HEK293 (cell line): ENCODE measurements at regions not wholly inside any gene's neighbourhood (a gene's known extent, or its start where the extent isn't known, plus 50 kb on each side); places are given as distances from the start of the nearest gene placed in this dataset.

Experiments
- CTCF ChIA-PET: fragments of 350-600 bp; formaldehyde crosslinking; extraction: SDS; loops from one replicate; lab custom pipeline; 2021; ENCODE audit warnings: antibody characterized with exemption; lab: Yijun Ruan, JAX
- POLR2A ChIA-PET: fragments of 300-600 bp; formaldehyde crosslinking; extraction: SDS; loops from one replicate; lab custom pipeline; 2020; ENCODE audit warnings: antibody characterized with exemption, inconsistent platforms; lab: Yijun Ruan, JAX
- H3K27ac ChIP-seq: fragments of 200-500 bp; sonication (Bioruptor generic); 2 replicates; pipeline ENCODE4 v1.5.1; 2014; ENCODE audit warnings: low read depth, low read length, control low read depth, inconsistent platforms; ENCODE audit errors: extremely low read depth
- H3K36me3 ChIP-seq, 2 experiments: fragments of 200-500 bp in 1 of 2; sonication (Bioruptor generic) in 1 of 2; 1 replicate in 1 of 2; 2 replicates in 1 of 2; pipeline ENCODE4 v1.5.1; 2014 to 2017; ENCODE audit warnings: inconsistent platforms in 2 of 2, low read length in 2 of 2; ENCODE audit not compliant: control insufficient read depth in 2 of 2, insufficient read depth in 1 of 2
- H3K4me1 ChIP-seq: fragments of 200-500 bp; sonication (Bioruptor generic); 2 replicates; pipeline ENCODE4 v1.5.1; 2014; ENCODE audit warnings: mild to moderate bottlenecking, low read length, inconsistent platforms; ENCODE audit not compliant: control insufficient read depth, insufficient read depth
- H3K4me3 ChIP-seq: 2 replicates; pipeline ENCODE4 v1.5.1; 2011; ENCODE audit warnings: low read depth, mild to moderate bottlenecking, control low read depth, low read length, moderate library complexity
- H3K9me3 ChIP-seq: fragments of 200-500 bp; sonication (Bioruptor generic); 2 replicates; pipeline ENCODE4 v1.5.1; 2014; ENCODE audit warnings: low read depth, low read length, inconsistent platforms; ENCODE audit not compliant: control insufficient read depth, insufficient read depth
- GLIS1 ChIP-seq: fragments of 450-650 bp; formaldehyde crosslinking; IDR thresholded peaks from 2 replicates; pipeline ENCODE4 v1.5.1; 2016; ENCODE audit warnings: missing biosample characterization, missing genetic modification characterization
- HOXD13 ChIP-seq: sonication (generic); formaldehyde crosslinking; IDR thresholded peaks from 2 replicates; pipeline ENCODE4 v1.8.0; 2022; ENCODE audit warnings: missing genetic modification reagents, borderline replicate concordance
- SP3 ChIP-seq: fragments of 450-650 bp; formaldehyde crosslinking; IDR thresholded peaks from 2 replicates; pipeline ENCODE4 v1.5.1; 2016; ENCODE audit warnings: missing biosample characterization, missing genetic modification characterization
- YY1 ChIP-seq: fragments of 450-650 bp; formaldehyde crosslinking; IDR thresholded peaks from 2 replicates; pipeline ENCODE4 v1.5.1; 2018; ENCODE audit warnings: missing biosample characterization, missing genetic modification characterization
- ZNF114 ChIP-seq: fragments of 450-650 bp; formaldehyde crosslinking; IDR thresholded peaks from 2 replicates; pipeline ENCODE4 v1.5.0; 2017; ENCODE audit warnings: missing biosample characterization, missing genetic modification characterization
- ZNF121 ChIP-seq: fragments of 450-650 bp; formaldehyde crosslinking; IDR thresholded peaks from 2 replicates; pipeline ENCODE4 v1.5.1; 2016; ENCODE audit warnings: missing biosample characterization, missing genetic modification characterization
- ZNF157 ChIP-seq: fragments of 450-650 bp; formaldehyde crosslinking; IDR thresholded peaks from 2 replicates; pipeline ENCODE4 v1.5.1; 2016; ENCODE audit warnings: missing biosample characterization, missing genetic modification characterization
- ZNF175 ChIP-seq: fragments of 450-650 bp; formaldehyde crosslinking; IDR thresholded peaks from 2 replicates; pipeline ENCODE4 v1.5.1; 2016; ENCODE audit warnings: missing biosample characterization, missing genetic modification characterization
- ZNF18 ChIP-seq: fragments of 450-650 bp; formaldehyde crosslinking; IDR thresholded peaks from 2 replicates; pipeline ENCODE4 v1.5.1; 2016; ENCODE audit warnings: missing biosample characterization, missing genetic modification characterization
- ZNF23 ChIP-seq: fragments of 450-650 bp; formaldehyde crosslinking; IDR thresholded peaks from 2 replicates; pipeline ENCODE4 v1.5.1; 2016; ENCODE audit warnings: missing biosample characterization, missing genetic modification characterization, borderline replicate concordance
- ZNF311 ChIP-seq: fragments of 450-650 bp; formaldehyde crosslinking; IDR thresholded peaks from 2 replicates; pipeline ENCODE4 v1.5.1; 2017; ENCODE audit warnings: missing biosample characterization, missing genetic modification characterization, borderline replicate concordance
- ZNF354C ChIP-seq: fragments of 450-650 bp; formaldehyde crosslinking; IDR thresholded peaks from 2 replicates; pipeline ENCODE4 v1.5.1; 2016; ENCODE audit warnings: missing biosample characterization, missing genetic modification characterization, low read depth, borderline replicate concordance
- ZNF366 ChIP-seq: fragments of 450-650 bp; formaldehyde crosslinking; conservative IDR thresholded peaks from 2 replicates; pipeline ENCODE4 v1.5.1; 2016; ENCODE audit warnings: missing biosample characterization, missing genetic modification characterization
- ZNF423 ChIP-seq: fragments of 450-650 bp; formaldehyde crosslinking; IDR thresholded peaks from 2 replicates; pipeline ENCODE4 v1.5.1; 2016; ENCODE audit warnings: missing biosample characterization, missing genetic modification characterization
- ZNF510 ChIP-seq: fragments of 450-650 bp; formaldehyde crosslinking; IDR thresholded peaks from 2 replicates; pipeline ENCODE4 v1.5.1; 2018; ENCODE audit warnings: mild to moderate bottlenecking, missing genetic modification characterization, missing biosample characterization; ENCODE audit not compliant: insufficient replicate concordance
- ZNF529 ChIP-seq: fragments of 450-650 bp; formaldehyde crosslinking; IDR thresholded peaks from 2 replicates; pipeline ENCODE4 v1.5.1; 2017; ENCODE audit warnings: missing genetic modification characterization, missing biosample characterization; ENCODE audit not compliant: insufficient replicate concordance
- ZNF624 ChIP-seq: fragments of 450-650 bp; formaldehyde crosslinking; IDR thresholded peaks from 2 replicates; pipeline ENCODE4 v1.5.1; 2017; ENCODE audit warnings: missing biosample characterization, missing genetic modification characterization
- ZNF645 ChIP-seq: fragments of 450-650 bp; formaldehyde crosslinking; IDR thresholded peaks from 2 replicates; pipeline ENCODE4; 2016; ENCODE audit warnings: missing biosample characterization, missing genetic modification characterization
- ZNF677 ChIP-seq: fragments of 450-650 bp; IDR thresholded peaks from 2 replicates; pipeline ENCODE4 v1.5.0; 2018; ENCODE audit warnings: missing biosample characterization, mild to moderate bottlenecking, missing genetic modification characterization, moderate library complexity
- ZNF776 ChIP-seq: fragments of 450-650 bp; formaldehyde crosslinking; IDR thresholded peaks from 2 replicates; pipeline ENCODE4 v1.5.0; 2017; ENCODE audit warnings: missing biosample characterization, missing genetic modification characterization, borderline replicate concordance
- ZSCAN18 ChIP-seq: fragments of 450-650 bp; formaldehyde crosslinking; IDR thresholded peaks from 2 replicates; pipeline ENCODE4 v1.5.1; 2016; ENCODE audit warnings: missing biosample characterization, missing genetic modification characterization

- TF ChIP-seq ZNF624 (tag by site-specific recombination) (no peak), ZNF776 (tag by site-specific recombination) (no peak), SP3 (tag by site-specific recombination) (no peak), YY1 (tag by site-specific recombination) (no peak), ZNF366 (tag by site-specific recombination) (no peak), ZNF121 (no peak), ZNF529 (no peak), ZNF510 (no peak), ZSCAN18 (tag by site-specific recombination) (no peak), GLIS1 (tag by site-specific recombination) (no peak), ZNF677 (no peak)
- CTCF ChIA-PET, result no interaction called here
- H3K27ac ChIP-seq, result no peak overlapping the region
Observed at GRCh38 chr14:87343652-87344051, 649.3 kb downstream of the GALC start.

GRCh38 chr14:87334997-87335685 lies 657.8 kb downstream of the GALC start:
- H3K27ac ChIP-seq, result no peak overlapping the region
- H3K4me1 ChIP-seq, result no peaks in the 10 kb centered on the region
- POLR2A ChIA-PET, result no interaction called here
- H3K4me3 ChIP-seq, result no peak overlapping the region
- no peaks in the 10 kb centered on the region for H3K36me3 ChIP-seq
- TF ChIP-seq ZNF645 (tag by site-specific recombination), result no peak
- TF ChIP-seq ZNF157 (tag by site-specific recombination), result no peak
- TF ChIP-seq ZNF114, result no peak
- TF ChIP-seq ZNF311 (tag by site-specific recombination), result no peak
- no peak for TF ChIP-seq HOXD13 (CRISPR knock-in tag)
- TF ChIP-seq ZNF175 (tag by site-specific recombination), result no peak
- no peak for TF ChIP-seq ZNF423 (tag by site-specific recombination)
- no peak for TF ChIP-seq ZNF354C
- no peak for TF ChIP-seq ZNF18 (tag by site-specific recombination)
- no peak for TF ChIP-seq ZNF23 (tag by site-specific recombination)
- TF ChIP-seq, all 188 proteins: peak for 0
- no peaks in the 10 kb centered on the region for H3K9me3 ChIP-seq
- CTCF ChIA-PET, result no interaction called here

More at GRCh38 chr14:87343652-87344051, 649.3 kb downstream of the GALC start:
- no peaks in the 10 kb centered on the region for H3K4me1 ChIP-seq
- POLR2A ChIA-PET, result no interaction called here
- H3K4me3 ChIP-seq, result no peak overlapping the region
- H3K9me3 ChIP-seq, result no peaks in the 10 kb centered on the region
- H3K36me3 ChIP-seq, result no peaks in the 10 kb centered on the region
